GM12865 (cell line): ENCODE measurements at regions not wholly inside any gene's neighbourhood (a gene's known extent, or its start where the extent isn't known, plus 50 kb on each side); places are given as distances from the start of the nearest gene placed in this dataset.

Experiments
- DNase-seq: peaks from one replicate; pipeline ENCODE4 v3.0.0; 2010; ENCODE audit warnings: low read depth
- H3K4me3 ChIP-seq: 2 replicates; pipeline ENCODE4 v1.5.1; 2011; ENCODE audit warnings: mild to moderate bottlenecking, low read depth, low read length, control low read depth
- CTCF ChIP-seq: IDR thresholded peaks from 2 replicates; pipeline ENCODE4 v1.5.1; 2011; ENCODE audit warnings: low read length, control low read depth, low read depth, inconsistent platforms; ENCODE audit not compliant: insufficient read depth; ENCODE audit errors: missing control alignments

- H3K4me3 ChIP-seq: no peak overlapping the region
- no peak for TF ChIP-seq CTCF
- no peak for DNase-seq
These were observed 309.1 kb downstream of the TUSC7 start for GRCh38 chr3:117018655-117019054.

- peak; percentile 66 for DNase-seq
- TF ChIP-seq CTCF: peak; percentile 80
- no peak overlapping the region for H3K4me3 ChIP-seq
These were observed 309.6 kb downstream of the TUSC7 start for GRCh38 chr3:117019082-117019713.

GRCh38 chr3:117026401-117026800, 316.8 kb downstream of the TUSC7 start:
- no peak for TF ChIP-seq CTCF
- no peak overlapping the region for H3K4me3 ChIP-seq
- no peak for DNase-seq

- no peak for DNase-seq
- TF ChIP-seq CTCF: no peak
- H3K4me3 ChIP-seq: no peak overlapping the region
These were observed 326.2 kb downstream of the TUSC7 start for GRCh38 chr3:117035745-117036144.

GRCh38 chr3:117036259-117036799, 326.8 kb downstream of the TUSC7 start:
- TF ChIP-seq CTCF: no peak
- no peak for DNase-seq
- no peak overlapping the region for H3K4me3 ChIP-seq

GRCh38 chr3:117045143-117045542, 335.6 kb downstream of the TUSC7 start:
- no peak for DNase-seq
- TF ChIP-seq CTCF: no peak
- H3K4me3 ChIP-seq: no peak overlapping the region
